ENCODE measurements at regions not wholly inside any gene's neighbourhood (a gene's known extent, or its start where the extent isn't known, plus 50 kb on each side); places are given as distances from the start of the nearest gene placed in this dataset.

DNA sequence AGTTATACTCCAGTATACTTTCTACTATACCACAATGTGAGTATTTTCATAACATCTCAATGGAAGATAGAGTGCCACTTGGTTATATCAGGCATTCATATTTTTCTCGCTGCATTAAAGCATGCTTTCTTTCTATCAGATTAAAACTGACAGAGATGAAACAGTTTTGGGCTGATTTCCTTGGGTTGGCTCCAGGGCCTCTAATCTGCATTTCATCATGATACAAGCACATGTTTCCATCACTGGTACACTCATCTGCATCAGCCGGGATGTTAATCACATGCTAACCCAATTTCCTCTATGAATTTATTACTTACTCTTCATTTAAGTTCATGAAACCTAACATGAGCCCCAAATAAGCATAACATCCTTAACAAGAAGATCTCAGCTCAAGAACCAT lies 289.0 kb upstream of the DAB1 start:
- no peak for DNase-seq
- Histone ChIP-seq H3K36me3 (no peaks in the 10 kb centered on the region), H3K4me3 (ENCODE audit: low read depth, low read length) (no peak overlapping the region), H3K9me3 (ENCODE audit: severe bottlenecking) (no peaks in the 10 kb centered on the region), H3K27ac (no peak overlapping the region), H3K27me3 (ENCODE audit: insufficient read depth, low read depth, severe bottlenecking) (no peaks in the 10 kb centered on the region)
- TF ChIP-seq CTCF (IDR thresholded peaks at IDR 0.05; ENCODE audit: low read depth, low read length), result no peak

DNA sequence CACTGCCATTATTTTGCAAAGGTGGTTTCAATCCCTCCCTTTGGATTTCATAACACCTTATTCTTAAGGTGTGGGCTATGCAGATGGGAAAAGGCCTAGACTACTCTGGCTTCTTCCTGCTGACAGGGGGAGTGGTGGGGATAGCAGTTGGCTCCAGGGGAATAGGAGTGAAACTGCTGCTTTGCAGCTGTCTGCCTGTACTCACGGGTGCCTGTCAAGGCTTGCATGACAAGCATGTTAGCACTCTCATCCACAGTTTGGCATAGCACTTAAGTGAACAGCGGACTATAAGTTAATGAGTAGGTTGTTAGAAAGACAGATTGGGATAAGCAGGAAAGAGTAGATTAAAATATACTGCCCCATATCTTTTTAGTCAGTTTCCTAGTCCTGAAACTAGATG lies 287.5 kb upstream of the DAB1 start:
- no peaks in the 10 kb centered on the region for H3K27me3 ChIP-seq (ENCODE audit: insufficient read depth, low read depth, severe bottlenecking)
- no peak overlapping the region for H3K4me3 ChIP-seq (ENCODE audit: low read depth, low read length)
- no peaks in the 10 kb centered on the region for H3K36me3 ChIP-seq
- H3K9me3 ChIP-seq (ENCODE audit: severe bottlenecking), result no peaks in the 10 kb centered on the region
- H3K27ac ChIP-seq, result no peak overlapping the region
- no peak for TF ChIP-seq CTCF (IDR thresholded peaks at IDR 0.05; ENCODE audit: low read depth, low read length)
- peak; percentile 11 for DNase-seq

DNA sequence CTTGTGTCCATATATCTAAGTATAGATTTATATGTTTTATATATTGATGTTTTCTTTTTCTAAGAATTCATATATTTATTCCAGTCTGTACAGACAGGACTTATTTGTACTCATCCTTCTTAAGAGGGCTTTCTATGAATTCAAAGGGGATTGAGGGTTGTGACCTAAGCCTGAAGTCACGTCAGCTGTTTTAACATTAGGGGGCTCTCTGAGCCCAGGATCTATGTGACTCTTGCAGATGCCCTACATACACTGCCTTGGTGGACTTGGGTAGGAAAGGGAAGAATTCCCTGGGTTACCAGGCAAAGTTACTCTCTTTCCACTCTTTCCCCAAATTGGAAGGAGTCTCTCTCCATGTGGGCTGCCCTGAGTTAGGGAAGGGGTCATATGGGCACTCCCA lies 283.8 kb upstream of the DAB1 start:
- Histone ChIP-seq H3K36me3 (no peaks in the 10 kb centered on the region), H3K27ac (no peak overlapping the region), H3K4me3 (ENCODE audit: low read depth, low read length) (no peak overlapping the region), H3K9me3 (ENCODE audit: severe bottlenecking) (no peaks in the 10 kb centered on the region), H3K27me3 (ENCODE audit: insufficient read depth, low read depth, severe bottlenecking) (no peaks in the 10 kb centered on the region)
- peak; percentile 24; the same call in 1 of the 2 replicates for TF ChIP-seq CTCF (IDR thresholded peaks at IDR 0.05; ENCODE audit: low read depth, low read length)
- peak; percentile 21 for DNase-seq

GRCh38 chr1:57704811-57705210 lies 281.0 kb upstream of the DAB1 start:
- DNase-seq, result no peak
- no peak for TF ChIP-seq CTCF (IDR thresholded peaks at IDR 0.05; ENCODE audit: low read depth, low read length)
- H3K36me3 ChIP-seq, result no peaks in the 10 kb centered on the region
- no peaks in the 10 kb centered on the region for H3K27me3 ChIP-seq (ENCODE audit: insufficient read depth, low read depth, severe bottlenecking)
- no peak overlapping the region for H3K27ac ChIP-seq
- no peak overlapping the region for H3K4me3 ChIP-seq (ENCODE audit: low read depth, low read length)
- H3K9me3 ChIP-seq (ENCODE audit: severe bottlenecking), result no peaks in the 10 kb centered on the region

- Histone ChIP-seq H3K27ac (no peak overlapping the region), H3K9me3 (ENCODE audit: severe bottlenecking) (no peaks in the 10 kb centered on the region), H3K27me3 (ENCODE audit: insufficient read depth, low read depth, severe bottlenecking) (no peaks in the 10 kb centered on the region), H3K36me3 (no peaks in the 10 kb centered on the region), H3K4me3 (ENCODE audit: low read depth, low read length) (no peak overlapping the region)
- DNase-seq, result no peak
- no peak for TF ChIP-seq CTCF (IDR thresholded peaks at IDR 0.05; ENCODE audit: low read depth, low read length)
These were observed 280.4 kb upstream of the DAB1 start for GRCh38 chr1:57704231-57704630.

DNA sequence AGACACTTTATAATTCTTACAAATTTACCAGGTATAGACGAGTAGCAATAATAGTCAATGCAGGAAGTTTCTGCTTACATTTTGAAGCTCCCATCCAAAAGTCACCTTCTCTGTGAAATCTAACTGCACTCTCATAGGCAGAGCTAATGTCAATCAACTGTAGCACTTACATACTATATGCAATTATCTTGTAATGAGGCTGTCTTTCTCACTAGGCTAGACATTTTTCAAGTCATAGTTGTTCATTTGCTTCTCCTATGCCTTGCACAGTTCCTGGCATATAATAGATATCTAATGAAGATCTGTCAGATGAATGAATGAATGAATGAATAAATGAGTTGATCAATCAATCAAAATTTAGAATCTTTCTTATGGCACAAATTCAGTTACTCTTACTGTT lies 273.0 kb upstream of the DAB1 start:
- H3K4me3 ChIP-seq (ENCODE audit: low read depth, low read length), result no peak overlapping the region
- peaks cover 5% of the 10 kb centered on the region for H3K9me3 ChIP-seq (ENCODE audit: severe bottlenecking)
- no peaks in the 10 kb centered on the region for H3K36me3 ChIP-seq
- no peak for DNase-seq
- H3K27me3 ChIP-seq (ENCODE audit: insufficient read depth, low read depth, severe bottlenecking), result no peaks in the 10 kb centered on the region
- TF ChIP-seq CTCF (IDR thresholded peaks at IDR 0.05; ENCODE audit: low read depth, low read length), result no peak
- no peak overlapping the region for H3K27ac ChIP-seq
